ENCODE measurements at regions not wholly inside any gene's neighbourhood (a gene's known extent, or its start where the extent isn't known, plus 50 kb on each side); places are given as distances from the start of the nearest gene placed in this dataset.

DNA sequence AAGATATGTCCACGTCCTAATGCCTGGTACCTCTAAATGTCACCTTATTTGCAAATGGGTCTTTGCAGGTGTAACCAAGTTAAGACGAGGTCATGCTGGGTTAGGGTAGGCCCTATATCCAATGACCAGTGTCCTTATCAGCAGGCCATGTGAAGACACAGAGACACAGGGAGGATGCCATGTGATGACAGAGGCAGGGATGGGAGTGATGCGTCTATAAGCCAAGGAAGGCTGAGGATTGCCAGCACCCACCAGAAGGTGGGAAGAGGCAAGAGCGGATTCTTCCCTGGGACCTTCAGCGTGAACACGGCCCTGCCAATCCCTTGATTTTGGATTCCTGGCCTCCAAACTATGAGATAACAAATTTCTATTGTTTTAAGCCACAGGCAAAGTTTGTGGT lies 123.4 kb upstream of the CXCL14 start:
- no peak for DNase-seq (ENCODE audit: low read depth in 2 of 2)

DNA sequence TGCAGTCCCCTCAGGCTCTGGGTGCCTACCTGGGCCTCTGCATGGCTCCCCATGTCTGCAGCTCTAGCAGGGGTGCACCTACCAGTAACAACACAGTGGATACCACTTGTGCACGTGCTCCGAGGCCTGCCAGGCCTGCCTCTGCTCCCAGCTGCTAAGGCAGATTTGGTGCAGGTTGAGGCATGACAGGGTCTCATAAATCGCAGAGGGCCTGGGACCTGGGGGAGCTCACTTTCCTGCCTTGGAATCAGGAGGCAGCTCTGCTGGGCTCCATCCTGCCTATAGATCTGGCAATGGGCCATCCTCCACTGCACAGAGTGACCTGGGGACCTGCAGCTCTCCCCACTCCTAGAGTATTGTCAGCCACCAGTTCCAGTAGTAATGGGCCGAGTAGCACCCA lies 121.9 kb upstream of the CXCL14 start:
- DNase-seq (ENCODE audit: low read depth in 2 of 2), result no peak

DNA sequence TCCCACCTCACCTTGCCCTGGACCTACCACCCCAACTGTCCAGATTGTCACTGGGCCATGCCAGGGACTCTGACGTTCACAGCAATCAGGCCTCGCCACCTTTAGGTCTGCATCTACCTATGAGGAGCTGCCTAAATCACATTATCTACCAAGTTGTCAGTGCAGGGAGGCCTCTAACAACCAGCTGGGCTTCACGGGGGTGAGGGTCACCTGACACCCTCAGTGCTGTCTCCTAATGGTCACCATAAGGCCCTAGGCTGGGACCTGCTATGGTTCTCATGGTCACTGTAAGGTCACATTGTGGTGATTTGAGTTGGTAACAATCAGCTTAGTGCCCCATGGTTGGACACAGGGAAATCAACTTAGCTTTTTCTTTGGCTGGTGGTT lies 119.2 kb upstream of the CXCL14 start:
- no peak for DNase-seq (ENCODE audit: low read depth in 2 of 2)

DNA sequence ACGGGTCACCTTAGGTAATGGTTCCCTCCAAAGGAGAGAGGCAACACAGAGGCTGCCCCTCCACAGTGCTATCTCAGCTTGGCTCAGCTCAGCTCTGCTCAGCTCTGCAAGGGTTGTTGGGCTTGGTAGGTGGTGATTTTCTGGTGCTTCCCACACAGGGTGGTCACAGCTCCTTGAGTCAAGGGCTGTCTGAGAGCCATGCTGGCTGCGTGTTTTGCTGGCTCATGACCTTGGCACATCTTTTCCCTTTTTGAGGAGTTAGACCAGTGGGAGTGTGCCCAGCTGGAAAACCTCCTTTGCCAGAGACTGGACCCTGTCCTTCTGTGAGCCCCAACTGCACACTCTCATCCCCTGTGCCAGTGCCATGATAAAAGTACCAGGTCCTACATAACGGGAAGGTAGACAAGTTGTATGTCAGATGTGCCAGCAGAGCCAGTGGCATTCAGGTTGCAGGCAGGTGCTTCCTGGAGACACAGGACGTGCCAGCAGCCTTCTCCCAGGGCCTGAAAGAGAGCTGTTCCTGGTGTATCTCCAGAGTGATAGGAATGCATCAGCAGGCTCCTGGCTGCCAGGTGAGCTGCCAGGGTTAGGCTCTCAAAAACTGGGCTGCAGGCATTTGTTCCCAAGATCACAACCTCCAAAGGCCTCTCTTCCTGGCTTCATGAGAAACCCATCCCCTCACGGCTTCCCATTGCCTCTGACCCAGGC lies 118.6 kb upstream of the CXCL14 start:
- no peak for DNase-seq (ENCODE audit: low read depth in 2 of 2)

DNA sequence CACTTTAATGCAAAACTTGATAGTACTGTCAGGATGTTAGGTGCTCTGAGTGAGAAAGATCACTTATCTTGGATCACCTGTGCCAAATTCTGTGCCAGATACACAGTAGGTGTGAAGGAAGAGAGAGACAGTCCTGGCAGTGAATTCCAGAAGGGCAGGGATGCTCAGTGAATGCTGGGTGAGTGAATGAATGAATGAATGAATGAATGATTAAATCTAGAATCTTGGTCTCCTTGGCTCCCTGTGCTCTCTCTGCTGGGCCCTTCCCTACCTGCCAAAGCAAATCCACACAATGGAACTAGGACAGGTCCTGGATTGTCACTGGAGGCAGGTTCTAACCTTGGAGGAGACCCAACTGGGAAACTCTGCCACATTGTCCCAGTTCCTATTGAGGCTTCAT lies 117.5 kb upstream of the CXCL14 start:
- DNase-seq (ENCODE audit: low read depth in 2 of 2), result no peak

DNA sequence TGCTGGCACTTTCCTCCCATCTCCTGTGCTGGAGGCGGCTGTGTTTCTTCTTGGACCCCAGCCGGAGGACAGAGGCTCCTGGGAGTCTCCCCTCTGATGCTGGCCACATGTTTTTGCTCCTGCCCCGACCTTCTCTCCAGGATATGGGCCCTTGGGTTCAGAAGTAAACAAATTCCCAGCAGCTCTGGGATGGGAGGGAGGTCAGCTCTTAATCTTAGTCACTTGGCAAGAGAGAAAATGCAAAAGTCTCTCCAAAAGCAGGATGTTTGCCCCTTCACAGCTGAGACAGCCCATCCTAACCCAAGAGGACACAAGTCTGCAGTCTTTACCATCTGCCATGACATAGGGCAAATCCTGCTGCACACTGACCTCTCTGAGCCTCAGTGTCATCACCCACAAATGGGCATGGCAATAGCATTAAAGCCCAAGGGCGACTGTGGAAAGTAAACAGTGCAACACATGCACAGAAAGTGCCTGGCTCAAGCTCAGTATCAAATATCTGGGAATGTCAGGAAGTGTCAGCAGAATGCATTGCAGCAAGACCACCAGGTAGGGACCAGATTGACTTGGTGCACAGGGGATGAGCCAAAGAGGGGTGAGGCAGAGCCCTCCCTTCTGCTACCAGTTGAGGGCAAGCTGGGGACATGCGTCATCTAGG lies 117.0 kb upstream of the CXCL14 start:
- no peak for DNase-seq (ENCODE audit: low read depth in 2 of 2)

DNA sequence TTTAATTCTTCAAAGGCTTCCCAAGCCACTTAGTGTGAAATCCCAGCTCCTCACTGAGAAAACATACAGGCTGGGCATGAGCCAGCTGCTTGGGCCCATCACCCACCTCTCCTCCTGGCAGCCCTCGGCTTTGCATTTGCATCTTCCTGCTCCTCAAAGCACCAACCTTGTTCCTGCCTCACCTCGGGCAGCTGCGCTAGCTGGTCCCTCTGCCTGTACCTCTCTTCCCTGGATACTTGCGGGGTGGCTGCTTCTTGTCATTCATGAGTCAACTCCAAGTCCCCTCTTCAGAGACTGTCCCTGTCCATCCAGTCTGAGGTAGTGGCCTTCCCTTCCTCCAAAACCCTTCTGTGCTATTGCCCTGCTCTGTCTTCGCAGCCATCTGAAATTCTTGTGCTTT lies 116.1 kb upstream of the CXCL14 start:
- DNase-seq (ENCODE audit: low read depth in 2 of 2), result no peak

DNA sequence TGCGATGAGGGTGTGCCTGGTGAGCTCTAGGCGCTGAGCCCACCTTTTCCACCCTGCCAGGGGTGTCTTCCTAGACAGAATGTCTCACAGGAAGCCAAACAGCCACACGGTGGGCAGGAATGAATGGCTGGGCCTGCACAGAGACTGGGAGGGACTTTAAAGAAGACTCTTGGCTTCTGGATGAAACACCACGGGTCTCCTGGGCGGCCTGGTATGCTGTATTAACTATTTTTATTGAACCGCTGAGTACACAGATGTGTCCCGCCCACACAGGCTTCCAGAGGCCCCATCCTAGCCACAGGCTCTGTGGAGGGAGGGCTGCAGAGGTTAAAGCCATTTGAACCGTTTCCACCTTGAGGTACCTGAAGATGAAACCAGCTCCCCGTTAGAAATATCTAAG lies 115.2 kb upstream of the CXCL14 start:
- no peak for DNase-seq (ENCODE audit: low read depth in 2 of 2)

DNA sequence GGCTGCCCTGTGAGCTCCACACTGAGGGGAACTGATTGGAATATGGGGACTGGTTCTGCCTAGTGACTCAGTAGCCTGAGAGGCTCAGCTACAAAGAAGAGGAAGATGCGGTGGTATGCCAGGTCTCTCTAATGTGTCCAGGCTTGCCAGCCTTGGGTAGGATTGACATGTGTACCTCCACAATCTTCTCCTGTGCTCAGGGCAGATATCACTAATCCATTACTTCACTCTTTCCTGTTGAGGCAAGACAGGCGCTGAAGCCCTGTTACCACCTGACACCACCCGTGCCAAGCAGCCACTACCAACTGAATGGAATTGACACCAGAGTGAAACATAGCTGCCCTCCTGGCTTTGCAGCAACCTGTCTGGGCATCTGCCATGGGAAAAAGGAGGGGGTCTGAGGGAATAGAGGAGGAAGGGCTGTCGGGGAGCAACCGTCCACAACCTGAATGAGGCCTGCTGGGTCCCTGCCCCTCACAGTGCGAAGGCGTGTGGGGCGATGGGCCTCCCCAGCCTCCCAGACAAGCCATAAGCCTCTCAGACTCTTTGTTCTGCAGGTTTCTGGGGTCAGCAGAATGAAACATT lies 114.7 kb upstream of the CXCL14 start:
- no peak for DNase-seq (ENCODE audit: low read depth in 2 of 2)

DNA sequence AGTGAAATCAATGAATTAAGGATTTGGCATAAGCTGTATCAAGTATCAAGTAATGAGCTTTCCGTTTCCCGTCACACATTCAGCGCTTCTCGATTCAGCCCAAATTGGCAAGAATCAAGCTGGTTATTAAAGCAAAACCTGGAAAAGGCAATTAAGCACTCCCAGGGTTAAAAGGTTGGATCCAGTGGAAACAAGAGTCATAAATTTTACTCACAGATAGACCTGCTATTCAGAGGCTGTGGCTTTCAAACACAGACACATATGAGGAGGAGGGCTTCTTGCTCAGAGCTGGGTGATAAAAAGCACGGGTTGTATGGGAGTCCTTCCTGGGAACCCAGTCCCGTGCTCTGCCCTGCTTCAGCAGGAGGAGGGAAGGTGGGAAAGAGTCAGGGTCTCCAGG lies 112.3 kb upstream of the CXCL14 start:
- DNase-seq (ENCODE audit: low read depth in 2 of 2), result no peak

DNA sequence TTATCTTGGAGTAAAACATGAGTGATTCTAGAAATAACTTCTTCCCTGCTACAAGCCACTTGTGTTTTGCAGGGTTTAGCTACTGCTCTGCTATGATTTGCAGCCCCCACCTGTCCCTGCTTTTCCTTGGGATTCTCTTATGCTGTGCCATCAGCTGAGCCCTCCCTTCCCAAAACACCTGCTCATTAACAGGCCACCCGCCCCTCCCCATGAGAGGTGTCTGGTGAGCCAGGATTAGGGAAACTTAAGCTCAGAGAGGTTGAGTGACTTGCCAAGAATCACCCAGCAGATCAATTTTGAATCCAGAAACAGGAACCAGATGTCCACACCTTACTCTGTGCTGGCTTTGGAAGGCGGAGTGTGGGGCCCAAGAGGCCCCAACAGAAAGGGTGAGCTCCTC lies 111.7 kb upstream of the CXCL14 start:
- no peak for DNase-seq (ENCODE audit: low read depth in 2 of 2)

DNA sequence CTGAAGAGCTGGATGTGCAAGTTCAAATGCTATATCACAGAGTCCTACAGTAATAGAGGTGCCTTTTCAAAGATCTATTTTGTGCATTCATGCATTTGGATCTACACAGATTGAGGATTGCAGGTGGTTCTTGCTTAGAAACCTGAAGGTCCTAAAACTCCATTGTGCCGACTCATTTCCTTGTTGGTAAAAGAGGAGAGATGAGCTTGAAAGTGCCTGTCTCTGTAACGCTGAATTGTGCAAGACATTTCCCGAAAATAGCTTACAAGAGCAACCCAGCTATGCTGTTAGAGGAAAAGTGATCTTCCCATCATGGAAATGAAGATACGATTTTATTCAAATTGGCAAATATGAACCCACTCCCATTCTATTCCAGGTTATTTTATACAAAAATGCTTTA lies 110.7 kb upstream of the CXCL14 start:
- DNase-seq (ENCODE audit: low read depth in 2 of 2), result no peak

DNA sequence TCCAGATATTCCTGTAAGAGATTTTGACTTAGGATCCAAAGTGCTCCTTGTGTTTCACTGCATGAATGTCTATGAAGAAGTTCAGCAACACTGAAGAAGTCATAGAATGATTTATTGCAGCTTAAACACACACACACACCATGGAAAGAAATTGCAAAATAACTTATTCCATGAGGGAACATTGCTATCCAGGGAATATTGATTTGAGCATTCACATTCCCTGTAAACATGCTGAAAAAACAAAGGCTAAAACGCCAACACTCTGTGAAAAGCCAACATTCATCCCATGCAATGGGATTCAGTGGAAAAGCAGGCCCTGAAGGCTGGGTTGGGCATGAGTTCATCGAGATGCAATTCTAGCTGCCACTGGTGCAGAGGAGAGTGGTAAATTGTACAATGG lies 109.6 kb upstream of the CXCL14 start:
- DNase-seq (ENCODE audit: low read depth in 2 of 2), result no peak

DNA sequence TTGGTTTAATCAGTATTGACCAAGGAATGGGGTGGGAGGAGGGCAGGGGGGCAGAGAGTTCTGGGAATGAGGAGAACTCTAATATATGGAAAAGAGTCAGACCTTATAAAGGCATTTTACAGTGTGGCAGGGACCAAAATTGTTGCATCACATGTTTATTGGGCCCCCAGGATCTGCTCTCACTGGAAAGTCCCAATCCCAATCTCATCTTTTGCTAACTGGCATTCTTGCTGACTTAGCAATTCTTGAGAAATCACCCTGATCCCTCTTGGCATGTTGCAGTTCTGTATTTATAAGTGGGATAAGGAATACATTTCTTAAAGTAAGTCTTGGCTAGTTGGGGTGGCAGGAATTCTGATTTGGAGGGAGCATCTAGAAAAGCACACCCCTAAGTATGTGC lies 104.4 kb upstream of the CXCL14 start:
- no peak for DNase-seq (ENCODE audit: low read depth in 2 of 2)

DNA sequence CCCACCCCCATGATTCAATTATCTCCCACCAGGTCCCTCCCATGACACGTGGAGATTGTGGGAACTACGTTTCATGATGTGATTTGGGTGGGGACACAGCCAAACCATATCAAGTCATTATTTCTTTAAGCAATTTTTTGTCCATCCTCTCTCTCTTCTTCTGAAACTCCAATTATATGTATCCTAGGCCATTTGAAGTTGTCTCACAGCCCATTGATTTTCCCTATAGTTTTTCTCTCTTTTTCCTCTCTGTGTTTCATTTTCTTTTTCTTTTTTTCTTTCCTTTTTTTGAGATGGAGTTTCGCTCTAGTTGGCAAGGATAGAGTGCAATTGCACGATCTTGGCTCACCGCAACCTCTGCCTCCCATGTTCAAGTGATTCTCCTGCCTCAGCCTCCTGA lies 101.9 kb upstream of the CXCL14 start:
- DNase-seq (ENCODE audit: low read depth in 2 of 2), result no peak

DNA sequence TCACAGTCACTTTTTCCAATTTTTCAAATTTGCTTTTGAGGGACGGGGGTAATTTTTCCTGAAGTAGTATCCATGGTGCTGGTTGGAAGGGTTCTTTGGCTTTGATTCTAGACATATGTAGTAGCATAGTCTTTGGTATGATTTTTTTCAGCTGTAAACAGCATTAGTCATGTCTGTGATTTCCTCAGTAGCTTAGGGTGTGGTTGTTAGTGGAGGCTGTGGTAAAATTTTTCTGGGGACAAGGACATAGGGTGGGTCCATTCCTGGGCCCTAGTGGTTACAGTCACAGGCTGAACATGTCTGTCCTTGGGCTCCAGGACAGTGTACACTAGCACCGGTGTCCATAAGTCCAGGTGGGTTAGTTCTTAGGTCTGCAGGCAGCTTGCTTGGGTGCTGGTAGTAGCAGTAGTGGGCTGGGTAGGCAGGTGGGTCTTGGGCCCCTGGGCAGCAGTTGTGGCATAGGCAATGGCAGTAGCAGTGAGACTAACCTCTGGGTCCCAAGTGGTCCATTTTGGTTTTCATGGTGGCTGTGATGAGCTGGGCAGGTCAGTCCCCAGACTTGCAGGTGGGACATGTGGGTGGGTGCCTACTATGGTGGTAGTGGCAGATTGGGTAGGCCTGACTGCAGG lies 100.0 kb upstream of the CXCL14 start:
- DNase-seq (ENCODE audit: low read depth in 2 of 2), result no peak

DNA sequence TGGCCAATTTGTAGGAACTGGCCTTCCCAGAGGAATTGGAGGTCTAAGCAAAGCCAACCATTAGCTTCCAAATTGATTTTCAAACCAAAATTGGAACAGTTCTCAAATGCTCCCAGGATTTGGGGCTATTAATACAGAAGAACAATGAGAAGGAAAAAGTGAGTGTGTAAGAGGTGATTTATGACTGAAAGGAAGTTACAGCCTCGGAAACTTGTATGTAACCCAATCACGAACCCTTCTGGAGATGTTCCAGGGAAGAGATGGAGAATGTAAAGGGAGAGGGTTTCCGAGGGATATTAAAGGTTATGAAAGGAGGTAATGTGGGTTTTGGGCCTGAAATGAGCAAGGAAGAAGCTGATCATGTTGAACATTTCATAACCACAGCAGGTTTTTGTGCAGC lies 93.2 kb upstream of the CXCL14 start:
- DNase-seq (ENCODE audit: low read depth in 2 of 2), result no peak

DNA sequence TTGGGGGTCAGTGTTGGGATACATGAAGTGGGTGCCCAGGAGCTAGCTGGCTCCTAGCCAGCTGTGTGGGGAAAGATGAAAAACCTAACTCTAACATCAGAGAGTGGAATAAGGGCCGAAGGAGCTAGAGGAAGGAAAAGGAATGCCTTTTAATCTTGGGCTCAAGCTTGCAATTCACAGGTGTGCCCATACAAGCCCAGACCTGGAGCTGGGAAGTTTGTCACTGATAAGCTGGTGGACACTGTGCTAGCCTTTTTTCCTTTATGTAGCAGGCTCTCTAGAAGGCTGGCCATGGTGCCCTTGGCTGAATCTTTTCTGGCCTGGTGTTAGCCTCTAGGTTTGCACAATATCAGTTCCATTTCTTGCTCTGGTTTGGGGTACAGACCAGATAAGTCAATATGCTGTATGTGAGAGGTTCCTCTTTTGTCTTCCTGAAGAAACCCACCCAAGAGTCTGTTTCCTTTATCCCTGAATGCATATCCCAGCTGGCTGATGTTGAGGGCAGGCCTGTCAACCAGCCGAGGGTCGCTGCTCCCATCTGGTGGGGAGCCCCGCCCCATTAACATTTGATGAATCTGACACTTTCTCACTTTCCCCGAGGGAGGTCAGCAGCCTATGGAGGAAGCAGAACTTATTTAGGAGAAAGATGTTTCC lies 92.4 kb upstream of the CXCL14 start:
- no peak for DNase-seq (ENCODE audit: low read depth in 2 of 2)

DNA sequence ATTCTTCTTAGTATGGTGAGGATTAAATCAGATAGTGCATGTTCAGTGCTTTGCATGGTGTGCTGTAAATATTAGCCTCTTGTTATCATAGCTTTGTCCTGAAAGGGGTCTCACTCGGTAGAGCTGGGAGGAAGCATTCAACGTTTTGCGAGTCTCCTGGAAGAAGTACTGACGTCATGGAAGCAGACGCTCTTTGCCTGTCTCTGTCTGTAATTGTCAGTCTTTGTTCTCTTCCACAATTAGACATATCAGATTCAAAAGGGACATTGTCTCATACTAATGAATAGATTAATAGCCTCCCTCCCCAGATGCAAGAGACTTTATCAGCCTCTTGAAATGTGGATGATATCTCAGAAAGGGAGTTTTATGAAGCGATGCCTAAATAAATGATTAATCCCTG lies 91.8 kb upstream of the CXCL14 start:
- no peak for DNase-seq (ENCODE audit: low read depth in 2 of 2)

DNA sequence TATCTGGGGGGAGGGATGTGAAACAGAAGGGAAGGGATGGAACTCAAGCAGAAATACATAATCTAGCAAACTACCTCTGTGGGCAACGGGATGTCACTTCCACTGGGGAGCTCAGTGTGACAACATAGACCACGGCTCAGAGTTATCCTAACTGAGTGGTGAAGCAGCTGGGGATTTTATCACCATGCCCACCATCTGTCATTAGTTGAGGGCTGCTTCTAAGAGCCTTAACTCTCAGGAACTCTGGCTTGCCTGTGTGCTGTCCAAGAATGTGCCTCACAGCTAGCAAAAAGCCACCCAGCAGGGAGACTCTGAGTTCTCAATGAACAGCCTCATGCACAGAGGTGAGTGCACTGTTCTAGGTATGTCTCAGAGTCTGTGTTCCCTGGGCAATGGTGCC lies 90.6 kb upstream of the CXCL14 start:
- DNase-seq (ENCODE audit: low read depth in 2 of 2), result no peak

DNA sequence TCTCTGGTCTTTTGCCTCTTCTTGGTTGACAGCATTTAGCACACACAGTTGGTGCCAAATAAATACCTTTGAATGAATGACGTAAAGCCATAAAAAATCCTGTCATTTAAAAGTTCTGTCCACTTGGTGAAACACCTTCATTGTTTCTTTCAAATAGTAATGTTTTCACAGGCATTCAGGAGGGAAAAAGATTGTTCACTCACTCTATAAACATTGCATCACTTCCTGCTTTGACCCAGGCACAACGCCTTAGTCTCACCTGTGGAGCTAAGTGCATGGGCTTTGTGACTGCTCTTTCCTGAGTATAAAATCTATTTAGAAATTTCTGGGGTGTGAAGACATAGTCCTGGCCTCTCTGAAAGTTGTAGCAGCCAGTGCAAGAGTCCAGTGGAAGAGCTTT lies 88.9 kb upstream of the CXCL14 start:
- DNase-seq (ENCODE audit: low read depth in 2 of 2), result no peak

DNA sequence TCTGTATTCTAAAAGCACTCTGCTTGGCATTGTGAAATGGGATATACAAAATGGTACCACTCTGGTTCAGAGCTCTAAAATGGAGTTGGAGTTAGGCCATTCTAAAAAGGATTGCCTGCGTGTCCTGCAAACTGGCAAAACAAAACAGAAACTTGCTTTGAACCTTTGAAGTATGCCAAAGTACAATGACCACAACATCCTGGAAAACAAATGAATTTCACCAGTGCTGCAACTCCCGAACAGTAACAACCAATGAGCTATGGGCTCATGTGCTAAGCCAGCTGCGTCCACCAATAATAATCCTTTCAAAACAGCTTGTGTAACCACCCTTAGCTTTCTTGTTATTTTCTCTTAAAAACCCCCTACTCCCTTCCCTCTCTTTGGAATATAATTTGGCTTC lies 88.4 kb upstream of the CXCL14 start:
- no peak for DNase-seq (ENCODE audit: low read depth in 2 of 2)

DNA sequence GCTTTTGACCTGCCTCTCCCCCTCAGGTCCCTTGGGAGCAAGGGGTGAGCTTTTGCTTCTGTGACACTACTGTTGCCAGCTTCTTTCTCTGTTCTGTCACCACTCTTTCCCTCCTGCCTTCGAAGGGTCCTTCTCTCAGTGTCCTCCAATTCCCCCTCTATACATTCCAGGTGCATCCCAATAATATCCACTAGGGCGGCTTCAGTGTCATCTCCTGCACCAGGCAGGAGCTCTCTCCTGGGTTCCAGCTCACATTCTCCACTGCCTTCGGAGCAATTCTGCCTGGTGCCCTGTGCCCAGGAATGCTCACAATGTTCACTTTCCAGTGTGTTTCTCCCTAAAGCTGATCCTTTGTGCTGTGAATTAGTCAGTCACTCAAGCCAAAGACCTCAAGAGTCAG lies 83.9 kb upstream of the CXCL14 start:
- DNase-seq (ENCODE audit: low read depth in 2 of 2), result no peak

Measured in fibroblast of skin of left biceps (primary cell).